Stomach (tissue), 4 donors: ENCODE measurements at regions not wholly inside any gene's neighbourhood (a gene's known extent, or its start where the extent isn't known, plus 50 kb on each side); places are given as distances from the start of the nearest gene placed in this dataset.
A peak's percentile ranks its signal among the peaks of the same experiment; 100 is the strongest.

Source experiments
- CTCF ChIP-seq, 7 experiments: fragments of 450-650 bp in 4 of 7; fragments of 200-600 bp in 3 of 7; sonication (generic) in 3 of 7; IDR thresholded peaks; one replicate each; pipeline ENCODE4 v1.5.1; 2016 to 2019; ENCODE audit warnings: antibody characterized with exemption in 7 of 7, control low read depth in 2 of 7, mild to moderate bottlenecking in 1 of 7
- EP300 ChIP-seq: sonication (generic); formaldehyde crosslinking; IDR thresholded peaks from one replicate; pipeline ENCODE4 v1.6.1; 2017; ENCODE audit warnings: antibody characterized with exemption
- POLR2A ChIP-seq, 4 donors: fragments of 450-650 bp; IDR thresholded peaks; one replicate each; pipeline ENCODE4 v1.6.1; 2016; ENCODE audit warnings: antibody characterized with exemption in 4 of 4, control low read depth in 2 of 4, mild to moderate bottlenecking in 1 of 4, moderate library complexity in 1 of 4
- POLR2AphosphoS5 ChIP-seq, 3 donors: sonication (generic); formaldehyde crosslinking; IDR thresholded peaks; one replicate each; pipeline ENCODE4 v1.6.1; 2016; ENCODE audit warnings: antibody characterized with exemption in 3 of 3

GRCh38 chr5:2802693-2803365 is 51.4 kb upstream of the IRX2 start:
- TF ChIP-seq POLR2A (IDR thresholded peaks at IDR 0.05) (no peak), CTCF (IDR thresholded peaks at IDR 0.05) (no peak), POLR2AphosphoS5 (IDR thresholded peaks at IDR 0.05) (peak in 2 of 3 donors; percentile 54 to 66), EP300 (no peak)
